HT1080 (cell line): ENCODE measurements at regions not wholly inside any gene's neighbourhood (a gene's known extent, or its start where the extent isn't known, plus 50 kb on each side); places are given as distances from the start of the nearest gene placed in this dataset.
"Not testable (repeated sequence)": the region's sequence is repeated elsewhere in the genome, so short reads cannot be mapped to it uniquely, and the experiment has no call there.

Experiments used
- DNase-seq: peaks from one replicate; pipeline ENCODE4 v3.0.0-alpha.2; 2015; ENCODE audit warnings: low read depth

GRCh38 chr10:8278099-8278498 is 223.6 kb downstream of the GATA3 start:
- DNase-seq: no peak

DNA sequence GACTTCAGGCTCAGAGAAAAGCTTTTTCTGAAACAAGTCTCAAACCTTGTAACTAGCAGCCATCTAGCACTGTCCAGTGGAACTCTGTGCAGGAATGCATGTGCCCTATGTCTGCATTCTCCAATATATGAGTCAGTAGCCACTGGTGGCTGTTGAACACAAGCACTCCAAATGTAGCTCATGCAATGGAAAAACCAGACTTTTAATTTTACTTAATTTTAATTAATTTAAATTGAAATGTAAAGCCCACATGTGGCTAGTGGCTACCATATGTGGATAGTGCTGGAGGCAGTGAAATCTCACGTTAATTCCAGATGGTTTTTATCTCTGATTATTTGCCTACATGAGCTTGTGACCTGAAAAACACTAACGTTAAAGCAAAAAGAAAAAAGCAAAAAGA is 225.1 kb downstream of the GATA3 start:
- peak; percentile 77 for DNase-seq

GRCh38 chr10:8280946-8281345 is 226.5 kb downstream of the GATA3 start:
- DNase-seq: no peak

DNA sequence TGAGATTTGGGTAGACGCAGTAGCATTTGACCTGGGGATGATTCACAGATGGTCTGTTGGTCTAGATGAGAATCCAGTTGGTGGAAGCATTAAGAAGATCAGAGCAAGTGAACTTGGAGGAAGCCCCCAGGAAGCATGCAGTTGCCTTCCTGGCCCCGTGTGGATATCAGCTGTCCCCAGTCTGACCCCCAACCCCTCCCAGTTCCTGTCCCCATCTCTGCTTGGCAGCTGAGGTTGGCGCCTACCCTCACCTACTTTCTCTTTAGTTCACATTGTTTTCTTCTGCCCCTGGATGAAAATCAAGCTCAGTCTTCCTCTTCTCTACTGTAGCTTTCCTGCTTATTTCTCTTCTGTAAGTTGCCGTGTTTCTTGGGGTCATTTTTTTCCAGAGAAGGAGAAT is 227.9 kb downstream of the GATA3 start:
- no peak for DNase-seq

DNA sequence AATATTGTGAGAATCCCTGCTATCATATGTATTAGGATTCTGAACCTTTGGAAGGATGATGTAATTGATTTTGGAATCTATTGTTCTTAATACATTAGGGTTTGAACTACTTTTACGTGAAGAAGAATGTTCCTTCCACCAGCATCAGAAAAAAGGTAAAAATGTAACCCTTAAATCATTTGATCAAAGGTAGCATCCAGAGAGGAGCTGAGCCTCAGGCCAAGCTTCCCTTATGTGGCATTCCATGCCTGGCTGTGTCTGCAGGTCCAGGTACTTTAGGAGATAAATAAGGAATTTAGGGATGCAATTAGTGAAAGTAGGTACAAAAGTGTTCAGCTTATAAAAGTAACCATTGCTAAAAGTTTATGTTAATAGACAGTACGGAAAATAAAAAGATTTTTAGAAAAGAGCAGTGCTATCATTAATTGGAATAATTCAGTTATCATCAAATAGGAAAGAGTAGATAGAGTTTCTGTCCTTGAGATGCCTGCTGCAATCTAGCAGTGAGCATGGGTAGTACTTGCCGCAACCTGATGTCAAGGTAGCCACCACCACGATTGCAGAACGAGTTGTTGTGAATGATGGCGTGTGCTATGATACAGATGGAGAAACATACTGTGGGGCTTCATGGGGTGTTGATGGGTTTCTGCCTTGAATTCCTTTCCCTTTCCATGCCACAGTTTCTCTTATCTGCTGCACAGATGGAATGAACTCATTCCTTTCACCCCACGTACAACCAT is 228.8 kb downstream of the GATA3 start:
- no peak for DNase-seq

- DNase-seq: peak; percentile 64
Observed at GRCh38 chr10:8283986-8284385, 229.5 kb downstream of the GATA3 start.

GRCh38 chr10:8285970-8286369 is 231.5 kb downstream of the GATA3 start:
- DNase-seq: not testable (repeated sequence)

GRCh38 chr10:8288600-8288999 is 234.1 kb downstream of the GATA3 start:
- no peak for DNase-seq

GRCh38 chr10:8289186-8289924 is 234.9 kb downstream of the GATA3 start:
- no peak for DNase-seq

GRCh38 chr10:8294779-8295178 is 240.3 kb downstream of the GATA3 start:
- DNase-seq: no peak

GRCh38 chr10:8295311-8295710 is 240.8 kb downstream of the GATA3 start:
- no peak for DNase-seq

- DNase-seq: no peak
Observed at GRCh38 chr10:8296090-8296733, 241.7 kb downstream of the GATA3 start.

DNA sequence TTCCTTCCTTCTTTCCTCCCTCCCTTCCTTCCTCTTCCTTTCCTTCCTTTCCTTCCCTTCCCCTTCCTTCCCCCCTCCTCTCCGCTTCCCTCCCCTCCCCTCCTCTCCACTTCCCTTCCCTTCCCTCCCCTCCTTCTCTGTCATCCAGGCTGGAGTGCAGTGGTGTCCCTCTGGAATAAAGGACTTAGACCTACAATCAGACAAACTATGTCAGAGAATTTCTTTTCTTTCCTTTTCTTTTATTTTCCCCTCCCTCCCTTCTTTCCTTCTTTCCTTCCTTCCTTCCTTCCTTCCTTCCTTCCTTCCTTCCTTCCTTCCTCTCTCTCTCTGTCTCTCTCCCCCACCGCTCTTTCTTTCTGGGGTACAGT is 242.2 kb downstream of the GATA3 start:
- DNase-seq: no peak

- DNase-seq: no peak
Observed at GRCh38 chr10:8297107-8297506, 242.6 kb downstream of the GATA3 start.

GRCh38 chr10:8297959-8298358 is 243.5 kb downstream of the GATA3 start:
- DNase-seq: no peak

DNA sequence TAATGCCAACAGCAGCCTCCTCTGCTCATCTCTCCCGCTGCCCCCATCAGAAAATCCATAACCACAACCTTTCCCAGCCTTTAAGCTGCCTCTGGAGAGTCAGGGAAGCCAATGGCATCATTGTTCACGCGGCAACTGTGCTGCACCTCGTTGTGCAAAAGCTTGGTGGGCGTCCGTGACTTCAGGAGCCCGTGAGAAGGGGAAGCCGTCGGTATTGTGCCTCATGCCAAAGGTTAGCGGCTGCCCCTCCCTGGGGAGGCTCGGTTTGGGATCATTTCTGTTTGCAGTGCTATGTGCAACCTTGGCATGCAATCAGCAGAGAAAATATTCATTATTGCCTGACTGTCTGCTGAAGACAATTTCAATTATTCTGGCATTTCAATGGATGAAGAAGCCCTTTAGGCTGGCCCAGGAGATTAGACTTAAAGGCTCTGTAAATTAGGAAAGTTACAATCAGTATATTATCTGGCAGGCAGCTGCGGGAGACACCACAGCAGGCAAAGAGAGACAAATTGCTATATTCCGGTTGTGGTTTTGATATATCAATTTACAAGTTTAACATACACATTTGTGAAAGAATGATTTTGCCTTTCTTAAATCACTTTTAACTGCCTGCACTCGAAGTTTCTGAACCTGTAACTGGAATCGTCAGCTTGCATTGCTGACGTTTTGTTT is 244.5 kb downstream of the GATA3 start:
- no peak for DNase-seq

GRCh38 chr10:8300925-8301324 is 246.4 kb downstream of the GATA3 start:
- DNase-seq: no peak

DNA sequence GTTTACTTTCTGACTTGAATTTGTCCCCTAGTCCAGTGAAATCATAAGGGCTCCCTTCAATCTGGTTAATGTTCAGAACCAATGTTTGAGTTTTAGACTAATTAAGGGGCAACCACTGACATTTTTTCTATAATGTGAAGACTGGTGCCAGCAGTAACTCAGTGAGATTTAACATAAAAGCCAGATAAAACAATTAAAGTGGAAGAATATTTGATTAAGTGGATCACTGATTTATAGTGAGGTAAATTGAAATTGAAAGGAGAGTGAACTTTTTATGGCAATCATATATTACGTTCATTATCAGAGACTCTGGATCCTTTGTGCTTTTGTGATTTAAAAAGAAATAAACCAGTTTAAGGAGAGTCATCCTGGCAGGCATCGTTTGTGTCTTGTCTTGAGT is 246.8 kb downstream of the GATA3 start:
- DNase-seq: no peak

GRCh38 chr10:8301831-8302230 is 247.3 kb downstream of the GATA3 start:
- no peak for DNase-seq

- DNase-seq: no peak
Observed at GRCh38 chr10:8302565-8302964, 248.1 kb downstream of the GATA3 start.

DNA sequence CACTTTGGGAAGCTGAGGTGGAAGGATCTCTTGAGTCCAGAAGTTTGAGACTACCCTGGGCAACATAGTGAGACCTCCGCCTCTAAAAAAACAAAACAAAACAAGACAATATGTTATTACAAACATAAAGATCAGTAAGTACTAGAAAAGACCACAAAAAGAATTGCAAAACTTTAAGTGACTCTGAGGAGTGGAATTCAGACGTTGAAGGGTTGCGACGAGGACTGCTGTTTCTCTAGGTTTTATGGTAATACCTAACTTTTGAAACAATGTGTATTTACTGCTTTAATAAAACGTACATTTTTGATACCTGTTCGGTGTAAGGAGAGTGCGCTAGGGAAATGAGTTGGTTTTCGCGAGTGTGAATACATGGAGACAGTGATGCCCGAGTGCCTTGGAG is 250.4 kb downstream of the GATA3 start:
- DNase-seq: no peak
